DOHH2 (cell line): ENCODE measurements at regions not wholly inside any gene's neighbourhood (a gene's known extent, or its start where the extent isn't known, plus 50 kb on each side); places are given as distances from the start of the nearest gene placed in this dataset.

Experiments
- H3F3A ChIP-seq: fragments of 200-600 bp; sonication (generic), shearing (Covaris generic); 2 replicates; pipeline ENCODE4 v1.6.0; 2016; ENCODE audit warnings: antibody characterized with exemption, mild to moderate bottlenecking; ENCODE audit not compliant: control insufficient read depth, insufficient read depth
- H3K27ac ChIP-seq: fragments of 200-600 bp; sonication (generic); 2 replicates; pipeline ENCODE4 v1.5.1; 2014; ENCODE audit warnings: low read depth, mild to moderate bottlenecking, low read length, moderate library complexity
- H3K27me3 ChIP-seq: fragments of 200-600 bp; sonication (generic); 2 replicates; pipeline ENCODE4 v1.6.1; 2014; ENCODE audit warnings: mild to moderate bottlenecking, low read length, mixed read lengths; ENCODE audit not compliant: control insufficient read depth
- H3K36me3 ChIP-seq: fragments of 200-600 bp; sonication (generic); 2 replicates; pipeline ENCODE4 v1.6.1; 2014; ENCODE audit warnings: mild to moderate bottlenecking, low read length, moderate library complexity, mixed read lengths; ENCODE audit not compliant: control insufficient read depth
- H3K4me1 ChIP-seq: fragments of 200-600 bp; sonication (generic); 2 replicates; pipeline ENCODE4 v1.6.1; 2014; ENCODE audit warnings: mild to moderate bottlenecking, low read length, mixed read lengths; ENCODE audit not compliant: control insufficient read depth
- H3K4me2 ChIP-seq: fragments of 200-600 bp; sonication (generic); 2 replicates; pipeline ENCODE4 v1.6.0; 2014; ENCODE audit warnings: mild to moderate bottlenecking, low read length, moderate library complexity
- H3K4me3 ChIP-seq: fragments of 200-600 bp; sonication (generic); 2 replicates; pipeline ENCODE4 v1.5.1; 2014; ENCODE audit warnings: mild to moderate bottlenecking, low read length, mixed read lengths
- H3K79me2 ChIP-seq: fragments of 200-600 bp; sonication (generic); 2 replicates; pipeline ENCODE4 v1.6.1; 2014; ENCODE audit warnings: mild to moderate bottlenecking, low read length, mixed read lengths; ENCODE audit not compliant: control insufficient read depth
- H3K9me2 ChIP-seq: fragments of 200-600 bp; sonication (generic); replicated peaks from 2 replicates; pipeline ENCODE4 v1.6.1; 2014; ENCODE audit warnings: mild to moderate bottlenecking, low read length, mixed read lengths; ENCODE audit not compliant: control insufficient read depth
- H3K9me3 ChIP-seq: fragments of 200-600 bp; sonication (generic); 2 replicates; pipeline ENCODE4 v1.6.1; 2014; ENCODE audit warnings: antibody characterized with exemption, low read length, mixed read lengths; ENCODE audit not compliant: control insufficient read depth, insufficient read depth
- H4K20me1 ChIP-seq: fragments of 200-600 bp; sonication (generic); 2 replicates; pipeline ENCODE4 v1.6.0; 2014; ENCODE audit warnings: low read depth, mild to moderate bottlenecking, antibody characterized with exemption, low read length, moderate library complexity; ENCODE audit not compliant: control insufficient read depth, insufficient read depth
- CTCF ChIP-seq: fragments of 200-600 bp; sonication (generic); IDR thresholded peaks from one replicate; pipeline ENCODE4 v1.5.1; 2014; ENCODE audit warnings: antibody characterized with exemption, mild to moderate bottlenecking, low read depth, low read length; ENCODE audit not compliant: poor library complexity, severe bottlenecking
- EZH2phosphoT487 ChIP-seq: fragments of 200-600 bp; sonication (generic); IDR thresholded peaks from 2 replicates; pipeline ENCODE4 v1.6.1; 2017; ENCODE audit warnings: borderline replicate concordance, mild to moderate bottlenecking, antibody characterized with exemption, low read length, moderate library complexity, mixed read lengths

DNA sequence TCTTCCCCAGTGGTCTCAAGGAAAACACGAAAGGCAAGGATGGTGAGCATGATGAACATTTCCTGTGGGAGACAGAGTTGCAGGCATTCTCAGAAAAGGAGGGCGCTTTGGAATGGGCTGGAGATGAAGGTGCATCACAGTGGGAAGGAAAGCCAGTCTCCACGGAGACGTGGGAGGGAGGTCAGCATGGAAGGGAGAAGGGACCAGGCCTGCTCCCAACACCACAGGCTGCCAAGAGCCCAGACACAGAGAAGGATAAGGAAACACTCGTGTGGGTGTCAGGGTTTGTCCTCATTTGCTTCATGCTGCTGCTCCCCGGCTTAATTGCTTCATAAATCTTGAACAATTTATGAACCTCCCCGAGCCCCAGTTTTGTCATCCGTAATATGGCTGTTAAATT lies 231.5 kb upstream of the ZNF32 start:
- no peak for TF ChIP-seq EZH2phosphoT487
- no peak for TF ChIP-seq CTCF
- Histone ChIP-seq H3K4me1 (no peaks in the 10 kb centered on the region), H3K9me2 (no peaks in the 10 kb centered on the region), H3K36me3 (no peaks in the 10 kb centered on the region), H3K4me3 (no peak overlapping the region), H3K27ac (no peak overlapping the region), H3K79me2 (no peaks in the 10 kb centered on the region), H3K4me2 (no peak overlapping the region), H3F3A (no peaks in the 10 kb centered on the region), H3K27me3 (no peaks in the 10 kb centered on the region), H3K9me3 (no peaks in the 10 kb centered on the region), H4K20me1 (no peaks in the 10 kb centered on the region)

GRCh38 chr10:43879742-43880141 lies 231.1 kb upstream of the ZNF32 start:
- Histone ChIP-seq H3K79me2 (no peaks in the 10 kb centered on the region), H3K27me3 (no peaks in the 10 kb centered on the region), H3K36me3 (no peaks in the 10 kb centered on the region), H3K4me2 (no peak overlapping the region), H4K20me1 (no peaks in the 10 kb centered on the region), H3K9me2 (no peaks in the 10 kb centered on the region), H3K4me1 (no peaks in the 10 kb centered on the region), H3K4me3 (no peak overlapping the region), H3F3A (no peaks in the 10 kb centered on the region), H3K27ac (no peak overlapping the region), H3K9me3 (no peaks in the 10 kb centered on the region)
- TF ChIP-seq EZH2phosphoT487: no peak
- TF ChIP-seq CTCF: no peak

- Histone ChIP-seq H3K4me1 (no peaks in the 10 kb centered on the region), H3K36me3 (no peaks in the 10 kb centered on the region), H3K9me2 (no peaks in the 10 kb centered on the region), H3K9me3 (no peaks in the 10 kb centered on the region), H3K27ac (no peak overlapping the region), H4K20me1 (no peaks in the 10 kb centered on the region), H3K27me3 (no peaks in the 10 kb centered on the region), H3K4me2 (no peak overlapping the region), H3F3A (no peaks in the 10 kb centered on the region), H3K4me3 (no peak overlapping the region), H3K79me2 (no peaks in the 10 kb centered on the region)
- TF ChIP-seq EZH2phosphoT487 (no peak), CTCF (no peak)
Measured at GRCh38 chr10:43879162-43879561, 230.5 kb upstream of the ZNF32 start.

DNA sequence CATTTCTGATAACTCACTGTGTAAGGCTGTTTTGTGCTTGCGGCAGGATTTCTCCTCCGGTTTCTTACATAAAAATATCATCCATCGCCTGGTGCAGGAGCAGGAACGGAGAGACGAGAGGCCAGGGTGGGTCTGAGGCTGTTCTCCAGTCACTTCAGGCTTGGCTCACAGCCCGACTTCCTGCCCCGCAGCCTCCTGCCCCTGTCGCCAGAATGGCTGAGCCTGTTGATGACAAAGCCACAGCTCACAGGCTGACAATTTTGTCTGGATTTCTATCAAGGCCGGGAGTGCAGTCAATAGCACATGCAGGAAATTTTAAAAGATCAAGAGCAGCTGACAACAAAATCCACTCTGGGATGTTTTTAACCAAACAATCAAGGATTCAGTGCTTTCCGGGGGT lies 229.7 kb upstream of the ZNF32 start:
- H4K20me1 ChIP-seq: no peaks in the 10 kb centered on the region
- no peaks in the 10 kb centered on the region for H3K36me3 ChIP-seq
- H3F3A ChIP-seq: no peaks in the 10 kb centered on the region
- no peaks in the 10 kb centered on the region for H3K4me1 ChIP-seq
- no peaks in the 10 kb centered on the region for H3K27me3 ChIP-seq
- H3K4me3 ChIP-seq: no peak overlapping the region
- H3K9me2 ChIP-seq: no peaks in the 10 kb centered on the region
- no peak for TF ChIP-seq CTCF
- TF ChIP-seq EZH2phosphoT487: no peak
- no peak overlapping the region for H3K4me2 ChIP-seq
- H3K79me2 ChIP-seq: no peaks in the 10 kb centered on the region
- no peak overlapping the region for H3K27ac ChIP-seq
- H3K9me3 ChIP-seq: no peaks in the 10 kb centered on the region
